Sciatic nerve (tissue), 2 donors: ENCODE measurements at regions not wholly inside any gene's neighbourhood (a gene's known extent, or its start where the extent isn't known, plus 50 kb on each side); places are given as distances from the start of the nearest gene placed in this dataset.

Source experiments
- ATAC-seq: fragments of 200-7000 bp; cut with Tn5 transposase; one replicate; pipeline ENCODE4 v1.9.1; 2020; ENCODE audit warnings: mild to moderate bottlenecking, moderate library complexity
- DNase-seq: peaks from one replicate; pipeline ENCODE4 v3.0.0-alpha.2; 2020; ENCODE audit warnings: low spot score
- intact Hi-C: fragments of 100-400 bp; cut with DNase I; formaldehyde crosslinking; loops from one replicate; pipeline ENCODE4 v1.14.2; 2022
- donor health status: DM: no; HTN: no; CAD: no.
- donor health status: DM: no; HTN: no; CAD: no.

DNA sequence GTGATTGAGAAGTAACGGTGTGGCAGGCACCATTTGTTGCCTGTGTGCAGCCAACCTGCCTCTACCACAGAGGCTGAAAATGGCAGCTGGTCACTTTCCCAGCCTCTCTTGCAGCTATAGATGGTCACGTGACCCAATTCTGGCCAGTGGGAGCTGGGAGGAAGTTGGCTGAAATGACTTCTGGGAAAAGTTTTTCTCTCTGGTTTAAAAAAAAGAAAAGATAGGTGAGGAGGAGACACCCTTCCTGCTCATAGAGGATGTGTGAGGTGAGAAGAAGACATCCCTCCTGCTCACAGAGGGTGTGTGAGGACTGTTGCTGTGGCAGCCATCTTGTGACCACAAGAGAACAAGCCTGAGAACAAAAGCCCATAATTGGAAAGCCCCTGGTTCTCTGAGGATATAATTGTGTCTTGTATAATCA, 122.8 kb downstream of the SYF2 start:
- intact Hi-C loops, result no loop called here
- DNase-seq, result no peak
- ATAC-seq, result no peak

DNA sequence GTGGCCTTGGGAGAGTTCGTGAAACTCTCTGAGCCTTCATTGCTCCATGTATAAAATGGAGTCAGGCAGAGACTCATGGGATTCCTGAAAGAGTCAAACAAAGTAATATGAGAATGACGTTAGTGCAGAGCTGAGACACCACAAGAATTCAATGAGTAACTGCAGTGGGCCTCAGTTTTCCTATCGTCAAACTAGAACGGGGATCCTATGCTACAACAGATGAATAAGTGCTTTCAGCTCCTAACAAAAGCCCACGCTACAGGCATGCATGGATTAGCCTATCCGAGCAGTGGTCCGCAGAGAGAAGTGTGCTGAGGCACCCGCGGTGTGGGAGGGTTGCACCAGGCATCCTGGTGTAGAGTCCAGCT, 124.7 kb downstream of the SYF2 start:
- ATAC-seq (no peak), DNase-seq (no peak)
- intact Hi-C loops, result no loop called here

DNA sequence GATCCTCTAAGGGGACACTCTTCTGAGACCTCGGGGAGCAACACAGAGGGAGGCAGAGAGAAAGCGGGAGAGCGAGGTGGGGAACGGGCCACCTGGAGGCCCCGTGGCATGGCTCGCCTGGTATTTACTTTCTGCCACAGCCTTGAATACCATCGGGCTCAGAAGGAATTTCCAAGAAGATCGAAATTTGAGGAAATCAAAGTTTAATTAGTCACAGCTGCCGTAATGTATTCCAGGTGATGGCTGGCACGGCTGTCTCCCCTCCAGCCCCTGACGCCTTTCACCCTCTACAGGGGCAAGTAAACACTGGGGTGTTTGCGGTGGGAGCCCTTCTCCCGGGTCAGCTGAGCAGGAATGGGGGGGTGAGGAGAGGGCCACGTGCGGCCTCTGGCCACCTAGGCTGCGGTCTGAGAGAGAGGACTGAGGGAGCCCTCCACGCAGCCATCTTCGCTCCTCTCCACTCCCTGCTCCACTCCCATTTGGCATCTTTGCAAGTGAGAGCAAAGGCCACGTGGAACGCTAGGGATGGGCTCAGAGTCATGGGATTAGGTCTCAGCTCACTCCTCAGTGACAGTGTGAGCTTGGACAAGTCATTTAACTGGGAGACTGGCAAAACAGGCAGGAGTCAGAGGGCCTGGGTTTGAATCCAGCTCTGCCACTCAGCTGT, 125.2 kb downstream of the SYF2 start:
- intact Hi-C loops, result no loop called here
- DNase-seq (no peak), ATAC-seq (no peak)

DNA sequence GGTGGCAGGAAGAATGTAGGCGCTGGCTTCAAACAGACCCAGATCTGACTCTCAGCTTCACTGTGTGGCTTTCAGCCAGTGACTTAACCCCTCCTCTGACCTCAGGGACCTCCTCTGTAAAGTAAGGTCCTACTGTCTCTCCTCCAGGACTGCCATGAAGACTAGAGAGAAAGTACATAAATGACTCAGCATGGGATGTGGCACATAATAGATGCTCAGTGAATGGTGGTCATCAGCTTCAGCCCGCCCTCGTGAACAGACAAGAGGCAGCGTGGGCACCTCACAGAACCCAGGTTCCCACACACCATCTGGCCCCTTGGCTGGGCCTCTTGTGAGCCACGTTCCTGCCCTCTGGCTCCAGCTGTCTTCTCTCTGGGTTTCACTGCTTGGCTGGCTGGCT, 126.0 kb downstream of the SYF2 start:
- intact Hi-C loops, result no loop called here
- no peak for DNase-seq
- no peak for ATAC-seq

DNA sequence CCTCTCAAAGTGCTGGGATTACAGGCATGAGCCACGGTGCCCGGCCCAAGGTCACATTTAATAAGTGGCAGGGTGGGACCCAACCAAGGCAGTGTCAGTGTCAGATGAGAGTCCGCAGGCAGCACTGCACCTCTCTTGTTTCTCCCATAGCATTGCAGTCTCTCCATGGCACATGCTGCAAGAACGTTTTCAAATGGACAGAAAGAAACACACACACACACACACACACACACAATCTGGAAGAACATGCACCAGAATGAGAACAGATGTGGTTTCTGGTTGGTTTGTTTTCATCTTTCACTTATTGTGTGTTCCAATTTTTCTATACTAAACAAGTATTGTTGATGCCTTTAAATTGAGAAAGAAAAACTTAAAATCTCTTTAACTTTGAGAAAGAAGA, 126.5 kb downstream of the SYF2 start:
- ATAC-seq (no peak), DNase-seq (no peak)
- intact Hi-C loops, result no loop called here

DNA sequence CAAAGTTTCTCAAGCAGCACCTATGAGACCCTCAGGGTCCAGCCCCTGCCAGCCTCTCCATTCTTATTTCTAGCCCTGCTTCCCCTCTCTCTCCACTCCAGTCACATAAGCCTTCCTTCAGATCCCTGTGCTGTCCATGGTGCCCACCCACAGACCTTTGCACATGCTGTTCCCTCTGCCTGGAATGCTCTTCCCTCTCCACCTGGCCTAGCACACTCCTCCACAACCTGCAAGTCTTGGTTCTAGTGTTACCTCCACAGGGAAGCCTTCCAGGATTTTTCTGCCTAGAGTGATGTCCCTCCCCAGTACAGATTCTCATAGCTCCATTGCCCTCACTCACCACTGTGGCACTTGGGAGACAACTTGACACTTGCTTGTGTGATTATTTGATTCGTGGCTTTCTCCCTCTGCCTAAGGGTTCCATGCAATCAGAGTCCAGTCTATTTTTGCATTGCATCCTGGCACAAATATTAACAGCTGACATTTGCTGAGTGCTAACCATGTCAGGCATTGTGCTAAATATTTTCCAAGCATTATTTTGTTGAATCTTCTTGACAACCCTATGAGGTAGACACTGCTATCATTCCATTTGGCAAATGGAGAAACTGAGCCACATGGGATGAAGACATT, 127.3 kb downstream of the SYF2 start:
- DNase-seq (no peak), ATAC-seq (no peak)
- intact Hi-C loops, result no loop called here

DNA sequence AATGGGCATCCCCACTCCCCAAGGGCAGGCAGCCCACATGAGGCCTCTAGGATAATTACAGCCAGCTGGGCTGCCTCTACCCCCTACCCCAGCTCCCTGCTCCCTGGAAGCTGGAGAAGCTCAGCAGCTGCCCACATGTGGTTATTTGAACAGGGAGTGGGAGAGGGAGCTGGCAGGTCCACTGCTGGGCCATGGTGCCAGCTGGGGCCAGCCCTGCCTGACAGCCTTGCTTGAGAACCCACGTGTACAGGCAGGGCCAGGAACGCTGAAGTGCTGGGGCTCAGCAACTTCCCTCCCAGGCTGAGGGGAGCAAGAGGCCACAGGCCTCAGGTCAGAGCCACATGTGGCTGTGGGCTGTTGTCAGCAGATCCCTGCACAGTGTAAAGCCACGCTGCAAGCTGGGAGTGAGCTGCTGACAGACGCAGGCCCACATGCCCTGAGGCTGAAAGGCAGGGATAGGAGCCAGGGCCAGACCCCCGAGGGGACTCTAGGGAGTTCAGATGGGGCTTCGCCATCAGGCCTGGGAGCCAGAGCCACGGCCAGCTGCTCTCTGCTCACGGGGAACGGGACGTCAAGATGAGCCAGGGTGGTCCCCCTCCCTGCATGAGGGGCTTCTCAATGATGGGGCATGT, 129.0 kb downstream of the SYF2 start:
- ATAC-seq (no peak), DNase-seq (no peak)
- intact Hi-C loops, result no loop called here

DNA sequence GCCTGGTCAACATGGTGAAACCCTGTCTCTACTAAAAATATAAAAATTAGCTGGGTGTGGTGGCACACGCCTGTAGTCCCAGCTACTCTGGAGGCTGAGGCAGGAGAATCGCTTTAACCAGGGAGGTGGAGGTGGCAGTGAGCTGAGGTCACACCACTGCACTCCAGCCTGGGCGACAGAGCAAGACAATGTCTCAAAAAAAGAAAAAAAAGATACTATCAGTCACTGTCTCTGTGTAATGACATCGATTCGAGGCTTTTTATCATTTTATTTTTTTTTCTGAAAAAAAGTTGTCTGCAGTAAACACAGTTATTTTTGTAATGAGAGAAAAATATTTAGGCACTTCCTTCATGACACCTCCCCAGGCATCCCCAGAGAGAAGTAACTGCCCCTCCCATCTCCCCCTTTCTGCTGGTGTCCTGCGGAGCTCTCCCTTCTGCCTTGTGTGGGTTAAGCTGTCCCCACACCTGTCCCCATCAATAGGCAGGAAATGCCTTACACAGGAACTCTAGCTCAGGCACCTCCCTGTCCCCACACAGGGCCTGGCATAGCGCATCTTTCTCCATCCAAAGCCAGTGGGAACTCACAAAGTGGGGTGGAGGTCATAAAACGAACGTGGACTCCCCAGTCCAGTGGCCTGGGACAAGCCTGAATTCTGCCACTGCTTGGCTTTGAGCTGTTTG, 132.0 kb downstream of the SYF2 start:
- no peak for DNase-seq
- intact Hi-C loops, result no loop called here
- no peak for ATAC-seq

DNA sequence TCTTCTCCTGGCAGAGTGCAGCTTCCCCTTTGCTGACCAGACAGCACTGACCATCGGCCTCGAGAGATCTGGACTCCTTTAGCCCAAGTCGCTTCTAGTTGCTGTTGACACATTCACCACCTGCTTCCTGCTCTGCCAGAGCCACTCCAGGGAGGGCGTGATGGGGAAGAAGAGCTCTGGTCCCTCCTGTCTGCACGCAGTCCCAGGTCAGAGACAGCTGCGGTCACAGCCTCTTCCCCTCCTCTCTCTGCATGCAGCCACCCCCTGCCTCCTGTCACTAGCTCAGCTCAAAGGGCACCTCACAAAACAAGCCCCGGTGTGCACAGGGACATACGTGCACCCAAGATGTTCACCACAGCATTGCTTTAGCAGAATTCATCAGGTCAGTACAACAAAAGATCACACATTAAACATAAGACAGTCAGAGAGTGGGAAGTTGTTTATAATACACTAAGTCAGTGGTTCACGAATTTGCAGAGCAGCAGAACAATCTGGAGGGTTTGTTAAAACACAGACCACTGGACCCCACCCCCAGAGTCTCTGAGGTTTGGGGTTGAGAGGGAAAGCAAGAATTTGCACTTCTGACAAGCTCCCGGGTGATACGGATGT, 132.9 kb downstream of the SYF2 start:
- intact Hi-C loops, result no loop called here
- peak; percentile 57 for ATAC-seq
- DNase-seq, result no peak

DNA sequence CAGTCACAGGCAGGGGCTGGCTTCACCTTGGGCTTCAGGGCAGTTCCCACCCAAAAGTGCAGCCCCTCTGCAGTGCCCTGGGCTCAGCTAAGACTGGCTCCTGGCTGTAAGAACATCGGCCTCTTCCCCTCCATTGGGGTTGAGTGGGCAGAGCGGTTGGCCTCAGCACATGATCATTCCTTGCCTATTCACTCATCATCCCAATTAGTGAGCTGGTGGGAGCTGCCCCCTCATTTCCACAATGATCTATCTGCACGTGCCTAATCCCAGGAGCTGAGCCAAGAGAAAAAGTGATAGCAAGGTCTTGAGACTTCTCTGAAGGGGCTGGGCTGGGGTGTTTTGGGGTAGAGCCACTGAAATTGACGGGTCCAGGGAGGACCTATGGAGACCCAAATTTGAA, 133.6 kb downstream of the SYF2 start:
- intact Hi-C loops, result no loop called here
- no peak for DNase-seq
- ATAC-seq, result no peak

DNA sequence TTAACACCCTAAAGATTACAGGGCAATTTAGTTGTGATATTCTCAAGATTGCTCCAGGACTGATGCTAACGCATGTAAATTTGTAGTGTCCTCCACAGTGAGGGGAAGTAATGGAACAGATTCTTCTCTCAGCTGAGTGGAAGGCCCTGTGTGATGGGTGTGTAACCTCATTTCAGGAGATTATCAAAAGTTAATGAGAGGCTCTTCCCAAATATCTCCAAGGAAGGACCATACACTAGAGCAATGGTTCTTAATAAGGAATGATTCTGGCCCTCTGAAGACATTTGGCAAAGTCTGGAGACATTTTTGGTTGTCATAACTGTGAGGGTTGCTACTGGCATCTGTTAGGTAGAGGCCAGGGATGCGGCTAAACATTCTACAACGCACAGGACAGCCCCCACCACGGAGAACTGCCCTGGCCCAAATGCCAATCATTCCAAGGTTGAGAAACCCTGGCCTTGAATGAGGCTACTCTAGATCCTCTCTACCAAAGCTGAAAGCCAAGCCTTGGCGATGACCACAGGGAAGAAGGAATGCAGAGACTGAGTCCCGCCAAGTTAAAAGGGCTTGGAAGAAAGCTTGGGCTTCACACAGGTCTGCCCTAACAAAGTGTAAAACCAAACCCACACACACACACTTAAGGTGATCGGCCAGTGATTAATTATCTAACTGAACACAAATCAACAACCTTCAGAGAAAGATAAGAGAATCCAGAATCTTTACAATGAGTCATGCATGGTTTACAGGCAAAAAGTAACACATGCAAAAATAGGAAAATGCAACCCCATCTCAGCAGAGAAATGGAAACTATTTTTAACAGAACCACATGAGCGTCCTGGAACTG, 135.8 kb downstream of the SYF2 start:
- ATAC-seq (no peak), DNase-seq (no peak)
- intact Hi-C loops, result no loop called here

DNA sequence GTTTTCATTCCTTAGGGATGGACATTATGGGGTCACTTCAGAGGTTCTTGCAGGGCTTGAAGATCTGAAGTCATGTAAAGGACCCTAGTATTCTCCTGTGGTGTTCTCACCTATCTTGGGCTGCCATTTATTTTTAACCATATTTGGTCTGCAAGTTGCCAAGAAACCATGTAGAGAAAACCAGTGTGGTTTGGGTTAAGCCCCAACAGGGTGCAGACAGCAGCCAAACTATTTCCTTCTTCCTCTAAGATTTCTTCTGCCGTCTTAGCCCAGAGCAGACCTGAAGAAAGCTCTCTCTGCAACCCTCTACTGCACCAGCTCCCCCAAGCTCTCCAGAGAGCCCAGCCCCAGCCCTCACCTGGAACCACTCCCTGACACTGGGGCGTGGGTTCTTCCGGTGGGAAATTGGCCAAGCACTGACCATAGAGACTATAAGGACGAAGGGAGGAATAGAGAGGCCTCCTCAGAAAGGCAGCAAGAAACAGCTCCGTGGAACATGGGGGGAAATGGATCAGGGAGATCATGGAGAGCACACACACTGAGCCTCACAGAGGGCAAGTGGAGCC, 136.6 kb downstream of the SYF2 start:
- no peak for ATAC-seq
- no peak for DNase-seq
- intact Hi-C loops, result no loop called here

DNA sequence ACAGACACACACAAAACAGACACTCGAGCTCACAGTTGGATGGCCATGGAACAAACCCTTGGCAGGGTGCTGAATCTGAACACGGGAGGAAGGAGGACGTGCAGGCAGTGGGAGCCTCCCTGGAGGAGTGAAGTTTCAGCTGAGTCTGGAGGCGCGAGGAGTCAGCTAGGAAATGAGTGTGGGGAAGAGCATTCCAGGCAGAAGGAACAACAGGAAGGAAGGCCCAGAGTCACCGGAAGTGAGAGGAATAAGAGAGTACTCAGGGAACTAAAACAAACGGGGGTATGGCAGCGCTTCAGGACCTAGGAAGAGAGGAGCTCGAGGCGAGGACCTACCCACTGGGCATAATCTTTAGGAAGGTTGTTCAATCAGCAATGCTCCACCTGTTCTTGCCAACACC, 137.3 kb downstream of the SYF2 start:
- intact Hi-C loops, result no loop called here
- DNase-seq, result no peak
- no peak for ATAC-seq

DNA sequence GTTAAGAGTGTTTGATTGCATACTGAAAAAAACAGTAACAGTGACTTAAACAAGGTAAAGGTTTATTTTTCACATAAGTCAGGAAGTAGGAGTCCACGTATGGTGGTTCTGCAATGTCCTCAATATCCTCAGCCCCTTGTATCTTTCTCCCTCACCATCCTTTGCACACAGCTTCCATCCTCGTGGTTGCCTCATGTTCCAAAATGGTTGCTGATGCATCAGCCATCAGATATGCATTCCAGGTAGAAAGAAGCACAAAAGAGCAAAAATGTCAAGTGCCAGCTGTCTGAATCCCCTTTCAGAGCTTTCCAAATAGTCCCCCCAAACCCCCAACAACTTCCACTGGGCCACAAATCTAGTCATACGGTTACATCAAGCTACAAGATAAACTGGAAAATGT, 138.1 kb downstream of the SYF2 start:
- no peak for ATAC-seq
- intact Hi-C loops, result no loop called here
- no peak for DNase-seq

DNA sequence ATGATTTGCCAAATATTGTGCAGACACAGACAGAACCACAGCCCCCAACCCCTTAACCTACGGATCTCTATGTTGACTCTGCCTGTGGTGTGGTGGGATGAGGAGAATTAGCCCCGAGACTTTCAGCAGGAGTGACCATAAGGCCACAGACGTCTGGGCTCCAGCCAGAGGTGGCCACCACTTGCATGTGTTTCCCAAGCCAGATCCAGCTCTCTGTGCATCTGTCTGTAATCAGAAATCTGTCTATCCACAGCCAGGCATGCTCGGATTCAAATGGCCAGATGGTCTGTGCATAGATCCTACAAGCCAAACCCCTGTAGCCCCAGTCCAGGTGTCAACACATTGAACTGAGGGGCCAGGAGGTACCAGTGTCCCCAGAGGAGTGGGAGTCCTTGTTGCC, 140.6 kb downstream of the SYF2 start:
- ATAC-seq, result no peak
- intact Hi-C loops, result no loop called here
- no peak for DNase-seq

DNA sequence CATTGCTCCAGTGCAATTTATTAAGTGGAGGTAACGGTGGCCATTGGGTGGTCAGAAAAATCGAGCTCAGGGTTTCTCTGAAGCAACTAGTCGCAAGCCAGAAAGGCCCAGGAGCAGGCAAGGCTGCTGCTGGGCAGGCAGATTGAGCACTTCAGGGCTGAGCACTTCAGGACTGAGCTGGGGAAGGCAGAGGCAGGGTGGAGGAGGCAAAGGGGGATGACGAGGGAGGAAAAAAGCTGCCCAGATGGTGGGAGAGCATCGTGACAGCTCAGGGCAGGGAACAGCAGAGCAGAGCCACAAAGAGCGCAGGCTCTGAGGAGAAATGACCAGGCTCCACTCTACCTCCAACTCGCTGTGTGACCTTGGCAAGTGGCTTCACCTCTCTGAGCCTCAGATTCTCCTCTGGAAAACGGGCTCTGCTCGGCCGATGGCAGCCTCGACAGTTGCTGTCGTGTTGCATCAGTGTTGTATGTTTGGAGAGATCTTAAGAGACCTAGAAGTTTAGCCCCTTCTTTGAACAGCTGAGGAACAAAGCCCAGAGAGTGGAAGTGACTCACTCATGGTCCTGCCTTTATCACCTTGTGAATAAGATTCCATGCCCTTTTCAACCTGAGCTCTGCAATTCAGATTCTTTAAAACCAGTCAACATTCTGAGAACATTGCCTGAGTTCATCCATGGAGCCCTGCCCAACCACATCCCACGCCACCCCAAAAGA, 141.4 kb downstream of the SYF2 start:
- intact Hi-C loops, result no loop called here
- no peak for ATAC-seq
- no peak for DNase-seq

DNA sequence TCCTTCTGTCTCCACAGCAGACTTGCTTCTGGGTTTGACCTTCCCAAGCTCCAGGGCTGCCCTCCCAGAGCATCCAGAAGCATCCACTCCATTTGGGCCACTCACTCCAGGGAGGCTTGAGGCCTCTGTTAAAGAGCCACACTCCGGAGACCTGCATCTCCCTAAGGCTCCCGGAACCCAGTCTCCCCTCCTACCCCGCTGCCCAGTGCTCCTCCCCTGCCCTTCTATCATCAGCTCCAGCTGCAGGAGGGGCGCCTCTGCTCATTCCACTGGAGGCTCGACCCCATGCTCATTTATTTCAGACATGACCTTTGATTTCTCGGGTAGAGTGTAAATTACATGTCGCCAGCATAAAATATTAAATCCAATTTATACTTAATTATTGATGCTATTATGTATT, 142.5 kb downstream of the SYF2 start:
- intact Hi-C loops, result no loop called here
- no peak for ATAC-seq
- no peak for DNase-seq

DNA sequence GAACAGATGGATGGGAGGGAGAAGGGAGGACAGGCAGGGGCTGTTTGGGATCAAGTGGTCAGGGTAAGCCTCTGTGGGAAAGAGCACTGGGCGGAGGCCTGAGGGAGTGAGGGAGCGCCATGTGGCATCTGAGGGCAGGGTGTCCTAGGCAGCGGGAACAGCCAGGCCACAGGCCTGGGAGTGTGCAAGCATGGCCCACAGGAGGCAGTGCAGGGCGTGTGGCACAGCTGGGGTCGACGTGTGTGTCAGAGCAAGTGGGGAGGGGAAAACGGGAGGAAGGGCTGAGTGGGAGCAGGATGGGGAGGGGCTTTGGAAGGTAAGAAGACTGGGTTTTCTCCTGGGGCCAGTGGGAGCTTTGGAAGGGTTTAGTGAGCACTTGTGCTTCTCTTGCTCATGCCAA, 143.4 kb downstream of the SYF2 start:
- no peak for ATAC-seq
- intact Hi-C loops, result no loop called here
- DNase-seq, result no peak
